Activated CD8-positive, alpha-beta memory T cell treated with anti-CD3 and anti-CD28 coated beads, Interleukin-2, amount 50 U/mL, for 1 hour (primary cell): ENCODE measurements at regions not wholly inside any gene's neighbourhood (a gene's known extent, or its start where the extent isn't known, plus 50 kb on each side); places are given as distances from the start of the nearest gene placed in this dataset.

Experiments
- DNase-seq: peaks from one replicate; pipeline ENCODE4 v3.0.0-alpha.2; 2020; ENCODE audit errors: extremely low read depth

DNA sequence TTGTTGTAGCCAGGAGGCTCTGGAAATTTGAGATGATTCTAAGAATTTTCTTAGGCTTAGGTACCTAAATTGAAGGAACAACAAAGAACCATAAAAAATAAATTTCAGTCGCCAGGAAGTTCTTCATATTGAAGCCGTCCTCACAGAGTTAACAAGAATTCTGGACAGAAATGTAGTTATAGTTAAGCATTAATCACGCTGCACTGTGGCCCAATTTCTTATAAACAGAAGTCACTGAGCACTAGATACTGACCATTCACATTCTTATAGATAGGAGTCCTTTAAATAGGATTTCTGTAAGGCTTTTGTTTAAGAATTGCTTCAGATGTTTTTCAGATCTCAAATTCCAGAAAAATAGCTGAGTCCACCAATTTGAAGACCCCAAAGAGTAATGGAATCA, 256.2 kb upstream of the PITRM1 start:
- no peak for DNase-seq

DNA sequence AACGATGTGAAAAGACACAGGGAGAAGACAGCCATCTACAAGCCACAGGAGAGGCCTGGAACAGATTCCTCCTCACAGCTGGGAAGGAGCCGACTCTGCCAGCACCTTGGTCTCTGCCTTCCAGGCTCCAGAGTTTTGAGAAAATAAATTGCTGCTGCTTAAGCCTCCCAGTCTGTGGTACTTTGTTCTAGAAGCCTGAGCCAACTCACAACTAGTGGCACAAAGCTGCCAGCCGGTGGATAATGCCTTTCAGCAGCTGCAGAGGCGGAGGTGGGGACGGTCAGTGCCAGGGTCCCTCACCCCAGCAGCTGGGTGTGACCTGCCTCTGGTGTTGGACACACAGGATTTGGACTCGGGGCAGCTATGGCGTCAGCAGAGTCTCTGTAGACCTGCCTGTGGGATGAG, 255.4 kb upstream of the PITRM1 start:
- no peak for DNase-seq

DNA sequence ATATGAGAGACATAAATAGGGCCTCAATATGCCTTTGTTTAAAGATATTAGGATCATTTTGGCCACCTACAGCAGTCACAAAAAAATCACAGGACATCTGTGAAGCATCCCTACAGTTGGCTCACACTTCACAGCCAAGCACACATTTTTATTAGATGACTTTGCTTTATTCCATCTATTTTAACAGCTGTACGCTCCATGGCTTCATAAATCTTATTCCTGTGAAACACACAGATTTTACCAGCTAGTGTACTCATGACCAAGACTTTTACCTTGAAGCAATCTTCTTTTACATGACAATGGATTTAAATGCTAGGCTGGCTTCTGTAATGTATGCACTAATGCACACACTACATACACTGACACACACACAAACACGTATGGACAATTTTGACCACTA, 254.8 kb upstream of the PITRM1 start:
- DNase-seq = no peak

DNA sequence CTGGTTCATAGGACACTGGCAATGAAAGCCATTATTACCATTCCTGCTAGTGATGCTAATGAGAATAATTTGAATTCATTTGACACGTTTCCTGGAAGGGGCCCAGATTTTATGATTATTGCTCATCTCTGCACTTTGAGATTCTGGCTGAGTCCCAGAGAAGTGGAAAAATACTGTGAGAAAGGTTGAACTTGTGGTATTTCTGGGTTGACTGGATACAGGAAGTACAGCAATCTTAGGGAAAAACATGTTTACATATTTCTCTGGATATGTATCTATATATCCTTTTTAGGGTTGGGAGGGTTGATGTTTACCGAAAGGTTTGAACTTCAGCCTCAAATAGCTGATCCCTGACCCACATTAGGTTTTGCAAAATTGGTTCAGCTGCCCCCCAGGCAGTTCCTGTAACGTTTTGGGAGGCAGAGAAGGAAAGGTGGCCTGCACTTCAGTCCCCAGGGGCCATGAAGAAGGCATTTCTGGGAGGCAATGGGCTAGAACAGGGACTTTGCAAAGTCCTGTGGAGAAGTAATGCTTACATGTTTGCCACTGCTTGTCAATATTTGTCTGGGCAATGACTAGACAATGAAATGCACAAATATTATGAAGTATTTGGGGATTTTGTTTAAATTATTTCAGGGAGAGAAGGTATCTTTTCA, 253.7 kb upstream of the PITRM1 start:
- DNase-seq = no peak

DNA sequence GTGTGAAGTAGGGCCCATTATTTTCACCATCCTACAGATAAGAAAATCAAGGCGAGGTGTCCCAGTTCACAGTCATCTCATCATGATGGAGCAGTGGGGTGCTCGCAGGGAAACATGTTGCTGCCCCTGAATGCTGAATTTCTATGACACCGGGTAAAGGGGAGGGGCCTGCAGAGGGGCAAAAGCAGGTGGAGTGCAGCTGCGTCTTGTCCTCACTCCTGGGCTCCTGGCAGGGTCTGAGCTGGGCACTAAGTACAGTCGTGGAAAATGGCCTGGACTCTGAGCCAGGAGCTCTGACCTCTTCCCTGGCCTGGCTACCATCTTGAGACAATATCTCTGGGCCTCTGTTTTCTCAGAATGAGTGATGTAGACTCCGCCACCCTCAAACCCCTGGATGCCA, 253.1 kb upstream of the PITRM1 start:
- no peak for DNase-seq

DNA sequence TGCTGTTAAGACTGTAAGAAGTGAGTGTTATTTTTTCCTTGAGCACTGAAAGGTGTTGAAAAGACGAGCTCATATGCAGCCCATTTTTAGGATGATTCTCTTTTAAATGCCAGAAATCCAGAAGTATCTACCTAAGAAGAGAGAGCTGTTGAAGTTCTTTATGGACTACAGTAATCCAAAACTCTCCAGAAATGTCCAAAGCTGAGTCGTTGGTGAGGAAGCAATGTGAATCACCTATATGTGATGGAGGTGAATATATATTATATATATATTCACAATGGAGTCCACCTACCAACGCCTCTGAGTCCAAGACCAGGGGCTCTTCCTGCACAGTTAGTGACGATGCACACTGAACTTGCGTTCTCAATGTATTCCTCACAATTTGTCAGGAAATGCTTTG, 252.7 kb upstream of the PITRM1 start:
- DNase-seq = no peak

DNA sequence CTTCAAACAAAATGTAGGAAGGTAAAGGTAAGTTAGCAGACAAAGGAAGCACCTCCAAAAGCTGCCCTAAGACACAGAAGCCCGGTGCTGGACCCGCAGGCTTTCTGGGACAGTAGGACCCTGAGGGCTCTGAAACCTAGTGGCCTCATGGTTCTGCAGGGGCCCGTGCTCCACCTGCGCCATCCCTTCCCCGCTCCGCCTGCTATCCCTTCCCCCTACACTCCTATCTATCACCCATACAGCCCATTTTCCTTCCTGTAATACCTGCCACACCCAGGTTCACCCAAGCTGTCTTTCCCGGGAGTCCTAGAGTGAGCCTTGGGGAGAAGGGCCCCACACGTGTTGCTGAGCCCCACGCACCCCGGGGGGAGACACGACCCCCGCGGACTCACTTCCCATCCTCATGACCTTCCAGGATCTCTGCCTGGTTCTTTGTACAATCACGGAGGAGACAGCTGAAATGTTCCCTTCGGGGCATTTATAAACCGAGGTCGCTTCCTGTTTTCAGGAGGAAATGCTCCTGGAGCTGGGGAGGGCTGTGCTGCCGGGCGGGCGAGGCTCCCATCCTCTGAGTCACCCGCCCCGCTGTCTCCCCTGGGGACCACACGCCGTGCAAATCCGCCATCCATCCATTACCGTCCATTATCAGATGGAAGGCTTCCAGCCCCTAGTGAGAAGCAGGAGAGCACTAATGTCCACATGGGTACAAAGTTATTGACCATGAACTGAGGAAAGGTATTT, 251.7 kb upstream of the PITRM1 start:
- DNase-seq = no peak

DNA sequence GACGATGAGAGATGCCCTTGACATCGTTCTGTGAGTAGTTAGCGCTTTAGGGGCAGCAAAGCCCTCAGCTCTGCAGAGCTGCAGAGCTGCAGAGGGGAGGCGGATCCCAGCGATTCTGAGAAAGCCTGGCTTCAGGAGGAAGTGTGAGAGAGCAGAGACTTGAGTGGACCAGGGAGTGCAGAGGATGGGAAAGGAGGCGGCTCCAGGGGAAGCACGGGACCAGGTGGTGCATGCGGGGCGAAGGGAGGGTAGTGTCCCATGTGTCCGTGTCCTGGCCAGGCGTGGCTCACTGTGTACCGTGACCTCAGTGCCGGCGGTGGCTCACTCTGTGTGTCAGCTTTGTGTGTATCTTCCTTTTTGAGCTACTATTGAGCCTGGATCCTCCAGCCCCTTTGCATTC, 250.8 kb upstream of the PITRM1 start:
- DNase-seq = no peak

DNA sequence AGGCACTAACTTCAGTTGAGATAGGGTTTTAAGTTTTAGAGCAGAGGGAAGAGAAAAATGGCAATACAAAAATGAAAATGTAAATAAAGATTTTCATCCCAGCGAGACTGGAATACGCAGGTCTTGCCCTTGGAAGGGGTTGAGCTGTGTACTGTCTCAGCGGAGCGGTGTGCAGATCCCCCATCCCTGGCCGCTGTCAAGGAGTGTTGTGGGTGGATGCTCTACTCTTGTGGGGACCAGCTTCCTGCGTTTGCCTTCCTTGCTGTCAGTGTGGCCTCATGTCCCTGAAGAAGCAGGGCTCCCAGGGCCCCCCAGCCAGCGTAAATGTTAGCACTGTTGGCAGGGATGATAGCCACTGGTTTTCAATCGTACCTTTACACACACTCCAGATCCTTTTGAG, 249.7 kb upstream of the PITRM1 start:
- DNase-seq = no peak

DNA sequence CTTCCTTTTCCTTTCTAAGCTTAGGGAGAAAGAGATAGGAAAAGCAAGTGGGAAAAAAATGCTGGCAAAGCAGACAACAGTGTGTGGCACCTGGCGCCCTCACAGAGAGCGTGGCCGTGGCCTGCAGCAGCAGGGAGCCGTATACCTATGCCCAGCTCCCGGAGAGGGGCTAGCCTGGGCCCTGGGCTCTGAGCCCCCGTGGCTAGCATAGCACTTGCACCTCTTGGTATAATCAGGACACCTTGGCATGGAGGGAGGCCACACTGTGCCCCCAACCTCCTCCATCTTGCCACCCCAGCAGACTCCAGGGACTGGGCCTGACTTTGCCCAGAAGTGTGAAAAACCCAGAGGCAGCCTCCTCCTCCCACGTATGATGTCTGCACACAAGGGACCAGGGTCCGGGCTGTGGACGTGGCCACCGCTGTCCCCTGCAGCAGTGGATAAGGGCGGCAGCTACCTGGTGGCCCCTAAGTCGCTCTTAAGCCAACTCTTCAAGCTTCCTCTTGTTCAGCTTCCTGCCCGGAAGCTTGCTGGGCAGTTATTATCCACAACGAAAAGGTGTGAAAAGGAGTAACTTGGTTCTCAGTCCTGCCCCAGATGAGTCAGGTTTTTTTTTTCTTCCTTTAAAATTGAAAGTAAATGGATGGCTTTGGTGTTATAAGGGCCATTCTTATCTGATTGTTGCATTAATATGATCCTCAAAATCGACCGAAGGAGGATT, 249.1 kb upstream of the PITRM1 start:
- no peak for DNase-seq

DNA sequence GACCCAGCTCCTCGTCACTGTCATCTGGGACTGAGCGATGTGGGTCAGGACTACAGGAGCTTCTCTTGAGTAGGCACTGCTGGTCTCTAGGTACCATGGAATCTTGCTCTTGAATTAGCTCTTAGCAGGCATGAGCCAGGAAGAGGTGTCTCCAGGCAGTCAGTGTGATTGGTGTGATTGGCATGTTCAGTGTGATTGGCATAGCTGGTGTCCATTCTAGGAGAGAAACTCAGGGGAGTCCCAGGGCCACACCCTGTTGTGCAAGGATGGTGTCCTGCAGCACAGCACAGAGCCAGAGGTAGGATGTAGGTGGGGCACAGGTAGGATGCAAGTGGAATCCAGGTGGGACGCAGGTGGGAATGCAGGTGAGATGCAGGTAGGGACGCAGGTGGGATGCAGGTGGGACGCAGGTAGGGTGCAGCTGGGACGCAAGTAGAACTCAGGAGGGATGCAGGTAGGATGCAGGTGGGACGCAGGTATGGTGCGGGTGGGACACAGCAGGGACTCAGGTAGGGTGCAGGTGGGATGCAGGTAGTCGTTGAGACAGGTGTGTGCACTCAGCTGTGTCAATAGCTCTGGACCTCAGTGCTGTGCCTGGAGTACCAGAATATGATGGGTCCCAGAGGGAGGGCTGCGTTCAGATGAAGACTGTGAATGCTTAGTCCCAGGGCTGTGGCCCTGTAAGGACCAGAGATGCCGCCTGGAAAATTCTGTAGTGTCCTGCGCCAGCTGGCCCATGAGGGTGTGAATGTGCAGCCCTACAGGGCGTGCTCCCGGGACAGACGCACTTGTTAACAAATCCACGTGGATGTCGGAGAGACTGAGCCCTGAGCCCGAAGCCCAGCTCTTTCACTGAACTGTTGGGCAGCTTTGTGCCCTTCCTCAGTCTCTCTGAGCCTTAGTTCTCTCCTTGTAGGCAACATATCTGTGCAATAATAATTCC, 248.2 kb upstream of the PITRM1 start:
- DNase-seq = no peak

DNA sequence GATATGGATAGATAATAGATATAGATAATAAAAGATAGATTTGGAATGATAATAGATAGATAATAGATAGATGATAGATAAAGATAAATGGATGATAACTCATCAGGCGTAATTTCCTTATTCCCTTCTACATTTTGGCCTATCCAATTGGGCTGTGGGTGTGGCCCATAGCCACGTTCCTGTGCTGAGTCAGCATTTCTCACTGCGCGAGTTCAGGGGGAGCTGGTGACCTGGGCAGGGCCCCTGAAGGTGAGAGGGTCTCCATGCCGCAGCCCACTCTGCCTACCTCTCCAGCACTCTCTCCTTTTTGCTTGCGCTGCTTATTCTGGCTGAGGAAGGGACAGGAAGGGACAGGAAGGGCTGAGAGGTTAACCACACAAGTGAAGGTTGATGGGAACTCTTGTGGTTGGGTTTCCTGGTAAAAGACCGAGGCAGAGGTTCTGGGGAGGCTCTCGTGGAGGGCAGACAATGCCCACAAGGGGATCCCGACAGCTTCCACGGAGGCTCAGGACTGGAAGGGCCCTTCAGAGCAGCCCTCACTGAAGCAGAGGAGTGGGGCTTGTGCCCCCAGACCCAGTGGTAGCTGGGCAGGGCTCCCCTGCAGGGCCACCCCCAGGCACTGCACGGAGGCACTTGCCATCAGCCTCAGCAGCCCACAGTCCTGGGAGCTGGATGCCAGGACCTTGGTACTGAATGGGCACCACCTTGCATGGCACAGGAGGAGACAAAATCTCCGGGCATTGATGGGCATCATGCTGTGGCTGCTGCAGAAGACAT, 247.3 kb upstream of the PITRM1 start:
- no peak for DNase-seq

DNA sequence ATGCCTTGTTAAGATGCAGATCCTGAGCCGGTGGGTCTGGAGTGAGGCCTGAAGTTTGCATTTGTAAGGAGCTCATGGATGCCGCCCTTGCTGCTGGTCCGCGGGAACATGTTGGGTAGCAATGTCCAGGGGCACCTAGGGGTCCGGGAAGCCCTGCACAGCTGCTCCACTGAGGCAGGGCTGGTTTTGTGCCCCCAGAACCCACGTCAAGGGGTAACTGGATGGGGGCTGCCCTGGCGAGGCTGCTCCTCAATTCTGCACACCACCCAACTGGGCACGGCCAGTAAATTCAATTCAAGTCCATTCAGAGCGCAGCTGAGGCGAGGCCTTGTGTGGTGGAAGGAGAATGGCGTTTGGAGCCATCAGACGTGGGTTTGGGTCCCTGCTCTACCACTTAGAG, 246.3 kb upstream of the PITRM1 start:
- no peak for DNase-seq

DNA sequence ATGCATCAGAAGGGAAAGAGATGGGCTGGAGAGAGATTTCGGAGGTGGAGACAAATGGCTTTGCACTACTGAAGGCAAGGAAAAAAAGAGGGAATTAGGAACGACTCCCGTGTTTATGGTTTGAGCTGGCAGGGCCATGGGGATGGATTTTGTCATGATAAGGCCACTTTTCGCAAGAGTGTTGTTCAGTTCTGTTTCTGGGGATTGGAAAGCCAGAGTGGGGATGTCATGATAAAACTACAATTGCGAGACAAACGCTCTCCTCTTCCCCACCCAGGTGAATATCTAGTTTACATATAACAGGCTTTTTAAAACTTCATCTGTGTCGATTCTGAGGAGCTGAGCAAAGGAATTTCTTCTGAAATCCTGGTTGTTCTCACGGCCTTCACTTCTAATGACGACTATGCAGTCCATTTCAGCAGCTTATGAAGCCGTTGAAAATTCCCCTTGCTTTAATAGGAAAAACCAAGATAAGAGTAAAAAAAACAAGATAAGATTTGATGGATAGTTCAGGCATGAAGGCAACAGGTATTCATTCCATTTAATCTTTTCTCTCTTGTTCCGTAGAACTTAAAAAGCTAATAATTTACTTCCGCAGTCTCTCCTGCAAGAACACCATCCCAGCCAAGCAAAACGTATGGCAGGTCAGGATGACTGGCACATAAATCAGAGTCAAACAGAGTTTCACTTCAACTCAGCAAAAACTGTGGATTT, 245.6 kb upstream of the PITRM1 start:
- DNase-seq = no peak

DNA sequence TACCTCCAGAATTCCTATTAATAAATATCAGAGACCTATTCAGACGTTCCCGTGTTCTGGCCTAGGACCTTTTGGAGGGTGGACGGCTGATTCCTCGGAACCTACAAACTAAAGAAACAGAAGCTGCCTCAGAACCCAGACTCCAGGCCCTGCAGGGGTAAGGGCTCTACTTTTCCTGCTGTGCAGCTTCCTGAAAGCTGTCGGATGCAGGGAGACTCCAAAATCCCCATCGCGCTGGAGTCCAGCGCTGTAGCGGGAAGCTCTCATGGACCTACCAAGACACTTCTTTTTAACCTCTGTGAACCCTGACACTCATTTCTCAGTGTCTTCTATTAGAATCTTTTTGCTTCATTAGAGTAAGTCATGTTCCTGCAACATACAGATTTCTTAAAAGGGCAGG, 244.5 kb upstream of the PITRM1 start:
- DNase-seq = no peak

DNA sequence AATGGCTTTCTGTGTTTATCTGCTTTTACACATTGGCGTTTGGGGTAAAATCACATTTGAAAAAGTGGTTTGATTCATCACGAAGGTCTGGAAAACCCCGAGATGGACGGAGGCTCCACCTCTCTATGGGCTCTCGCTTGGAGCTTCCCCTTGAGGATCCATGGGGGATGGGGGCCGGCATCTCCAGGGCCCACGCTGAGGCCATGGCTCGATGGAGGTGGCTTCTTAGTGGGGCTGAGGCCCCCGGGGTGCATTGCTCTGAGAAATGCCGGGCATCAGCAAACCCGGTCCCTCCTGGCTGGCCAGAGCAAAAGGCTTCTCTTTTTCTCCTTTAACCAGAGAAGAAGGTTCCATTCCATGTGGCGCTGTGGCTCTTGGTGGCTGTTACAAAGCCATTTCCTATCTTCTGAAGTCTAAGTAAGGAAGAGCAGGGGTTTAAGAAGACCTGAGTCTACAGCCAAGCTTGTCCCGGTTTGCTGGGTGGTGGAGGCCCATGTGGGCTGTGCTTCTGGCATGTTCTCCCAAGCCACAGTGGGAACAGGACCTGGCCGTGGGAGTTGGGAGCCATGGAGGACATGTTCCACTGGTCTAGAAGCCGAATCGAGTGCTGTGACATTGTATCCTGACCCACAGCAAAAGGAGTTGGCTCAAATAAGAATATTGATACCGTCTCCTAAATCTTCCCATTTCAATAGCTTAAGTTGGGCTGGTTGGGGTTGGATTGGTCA, 243.5 kb upstream of the PITRM1 start:
- DNase-seq = no peak

DNA sequence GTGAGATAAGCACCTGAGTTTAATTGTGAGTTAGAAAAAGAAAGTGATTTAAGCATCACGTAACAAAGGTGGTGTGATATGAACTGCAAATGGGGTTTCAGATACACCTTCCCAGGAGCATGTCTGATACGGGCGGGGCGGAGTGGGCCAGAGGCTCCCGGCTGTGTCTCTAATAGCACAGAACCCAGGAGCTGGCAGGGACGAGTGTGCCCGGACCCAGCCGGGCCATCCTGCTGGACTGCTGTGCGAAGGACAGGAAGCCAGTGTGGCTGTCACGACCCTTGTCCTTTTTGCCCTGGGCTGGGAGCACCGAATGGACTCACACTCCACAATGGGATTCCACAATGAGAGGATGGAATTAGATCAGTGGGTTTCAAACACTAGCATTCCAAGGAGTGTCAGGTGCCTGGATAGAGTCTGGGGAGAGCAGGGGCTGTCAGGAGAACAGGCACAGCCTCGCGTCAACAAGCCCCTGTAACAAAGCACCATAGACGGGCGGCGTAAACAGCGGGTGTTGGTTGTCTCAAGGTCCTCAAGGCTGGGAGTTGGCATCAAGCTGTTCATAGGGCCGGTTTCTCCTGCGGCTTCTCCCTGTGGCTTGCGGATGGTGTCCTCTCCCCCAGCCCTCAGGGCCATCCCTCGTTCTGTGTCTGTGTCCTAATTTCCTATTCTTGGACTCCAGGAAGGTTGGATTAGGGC, 242.6 kb upstream of the PITRM1 start:
- DNase-seq = no peak

DNA sequence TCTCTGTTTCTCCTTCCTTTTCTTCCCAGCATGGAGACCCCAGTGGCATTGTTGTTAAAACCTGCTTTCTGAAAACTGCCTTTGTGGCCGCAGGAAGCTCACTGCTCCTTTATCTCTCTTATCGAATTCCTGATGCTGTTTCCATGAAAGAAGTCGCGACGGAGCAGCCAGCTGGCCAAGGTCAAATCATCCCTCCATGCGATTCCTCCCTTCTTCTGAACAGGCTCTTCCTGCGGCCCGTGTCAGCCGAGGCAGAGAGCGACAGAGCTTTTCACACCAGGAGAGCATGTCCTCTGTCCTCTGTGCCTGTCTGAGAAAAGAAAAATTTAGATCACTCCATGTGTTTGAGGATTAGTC, 242.1 kb upstream of the PITRM1 start:
- DNase-seq = no peak

DNA sequence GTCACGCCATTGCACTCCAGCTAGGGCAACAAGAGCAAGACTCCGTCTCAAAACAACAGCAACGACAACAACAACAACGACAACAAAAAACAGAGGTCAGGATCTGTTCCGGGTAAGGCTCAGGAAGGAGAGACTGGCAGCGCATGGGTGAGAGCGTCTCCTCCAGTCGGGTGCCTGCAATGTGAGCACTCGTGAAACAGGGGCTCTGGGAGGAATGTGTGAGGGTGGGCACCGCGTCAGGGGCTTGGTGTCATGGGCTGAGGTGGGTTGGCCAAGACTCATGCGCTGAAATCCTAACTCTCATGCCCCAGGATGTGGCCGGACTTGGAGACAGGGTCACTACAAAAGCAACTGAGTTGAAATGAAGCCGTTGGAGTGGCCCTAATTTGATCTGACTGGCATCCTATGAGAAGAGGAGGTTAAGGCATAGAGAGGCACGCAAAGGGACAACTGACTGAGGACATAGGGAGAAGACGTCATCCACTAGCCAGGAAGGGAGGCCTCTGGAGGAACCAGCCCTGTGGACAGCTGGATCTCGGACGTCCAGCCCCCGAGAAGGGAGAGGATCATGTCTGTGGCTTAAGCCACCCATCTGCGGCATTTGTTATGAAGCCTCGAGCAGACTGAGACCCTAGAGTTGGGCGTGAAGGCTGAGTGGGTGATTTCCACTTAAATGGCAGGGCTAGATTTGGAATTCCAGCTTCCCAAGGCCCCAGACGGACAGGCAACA, 241.5 kb upstream of the PITRM1 start:
- DNase-seq = no peak
